DOHH2 (cell line): ENCODE measurements at regions not wholly inside any gene's neighbourhood (a gene's known extent, or its start where the extent isn't known, plus 50 kb on each side); places are given as distances from the start of the nearest gene placed in this dataset.

ENCODE experiments used
- H3F3A ChIP-seq: fragments of 200-600 bp; sonication (generic), shearing (Covaris generic); 2 replicates; pipeline ENCODE4 v1.6.0; 2016; ENCODE audit warnings: antibody characterized with exemption, mild to moderate bottlenecking; ENCODE audit not compliant: control insufficient read depth, insufficient read depth
- H3K27ac ChIP-seq: fragments of 200-600 bp; sonication (generic); 2 replicates; pipeline ENCODE4 v1.5.1; 2014; ENCODE audit warnings: low read depth, mild to moderate bottlenecking, low read length, moderate library complexity
- H3K27me3 ChIP-seq: fragments of 200-600 bp; sonication (generic); 2 replicates; pipeline ENCODE4 v1.6.1; 2014; ENCODE audit warnings: mild to moderate bottlenecking, low read length, mixed read lengths; ENCODE audit not compliant: control insufficient read depth
- H3K36me3 ChIP-seq: fragments of 200-600 bp; sonication (generic); 2 replicates; pipeline ENCODE4 v1.6.1; 2014; ENCODE audit warnings: mild to moderate bottlenecking, low read length, moderate library complexity, mixed read lengths; ENCODE audit not compliant: control insufficient read depth
- H3K4me1 ChIP-seq: fragments of 200-600 bp; sonication (generic); 2 replicates; pipeline ENCODE4 v1.6.1; 2014; ENCODE audit warnings: mild to moderate bottlenecking, low read length, mixed read lengths; ENCODE audit not compliant: control insufficient read depth
- H3K4me2 ChIP-seq: fragments of 200-600 bp; sonication (generic); 2 replicates; pipeline ENCODE4 v1.6.0; 2014; ENCODE audit warnings: mild to moderate bottlenecking, low read length, moderate library complexity
- H3K4me3 ChIP-seq: fragments of 200-600 bp; sonication (generic); 2 replicates; pipeline ENCODE4 v1.5.1; 2014; ENCODE audit warnings: mild to moderate bottlenecking, low read length, mixed read lengths
- H3K79me2 ChIP-seq: fragments of 200-600 bp; sonication (generic); 2 replicates; pipeline ENCODE4 v1.6.1; 2014; ENCODE audit warnings: mild to moderate bottlenecking, low read length, mixed read lengths; ENCODE audit not compliant: control insufficient read depth
- H3K9me2 ChIP-seq: fragments of 200-600 bp; sonication (generic); replicated peaks from 2 replicates; pipeline ENCODE4 v1.6.1; 2014; ENCODE audit warnings: mild to moderate bottlenecking, low read length, mixed read lengths; ENCODE audit not compliant: control insufficient read depth
- H3K9me3 ChIP-seq: fragments of 200-600 bp; sonication (generic); 2 replicates; pipeline ENCODE4 v1.6.1; 2014; ENCODE audit warnings: antibody characterized with exemption, low read length, mixed read lengths; ENCODE audit not compliant: control insufficient read depth, insufficient read depth
- H4K20me1 ChIP-seq: fragments of 200-600 bp; sonication (generic); 2 replicates; pipeline ENCODE4 v1.6.0; 2014; ENCODE audit warnings: low read depth, mild to moderate bottlenecking, antibody characterized with exemption, low read length, moderate library complexity; ENCODE audit not compliant: control insufficient read depth, insufficient read depth
- CTCF ChIP-seq: fragments of 200-600 bp; sonication (generic); IDR thresholded peaks from one replicate; pipeline ENCODE4 v1.5.1; 2014; ENCODE audit warnings: antibody characterized with exemption, mild to moderate bottlenecking, low read depth, low read length; ENCODE audit not compliant: poor library complexity, severe bottlenecking
- EZH2phosphoT487 ChIP-seq: fragments of 200-600 bp; sonication (generic); IDR thresholded peaks from 2 replicates; pipeline ENCODE4 v1.6.1; 2017; ENCODE audit warnings: borderline replicate concordance, mild to moderate bottlenecking, antibody characterized with exemption, low read length, moderate library complexity, mixed read lengths

GRCh38 chr5:60417500-60418181, 282.3 kb downstream of the DEPDC1B start:
- H3K4me2 ChIP-seq, result no peak overlapping the region
- no peak for TF ChIP-seq EZH2phosphoT487
- TF ChIP-seq CTCF, result no peak

DNA sequence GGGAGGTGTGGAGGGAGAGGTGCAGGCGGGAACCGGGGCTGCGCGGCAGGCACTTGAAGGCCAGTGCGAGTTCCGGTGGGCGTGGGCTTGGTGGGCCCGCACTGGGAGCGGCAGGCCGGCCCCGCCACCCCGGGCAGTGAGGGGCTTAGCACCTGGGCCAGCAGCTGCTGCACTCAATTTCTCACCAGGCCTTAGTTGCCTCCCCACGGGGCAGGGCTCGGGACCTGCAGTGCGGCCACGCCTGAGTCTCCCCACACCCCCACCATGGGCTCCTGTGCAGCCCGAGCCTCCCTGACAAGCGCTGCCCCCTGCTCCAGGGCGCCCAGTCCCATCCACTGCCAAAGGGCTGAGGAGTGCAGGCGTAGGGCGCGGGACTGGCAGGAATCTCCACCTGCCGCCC, 284.5 kb downstream of the DEPDC1B start:
- H3F3A ChIP-seq, result no peaks in the 10 kb centered on the region
- no peaks in the 10 kb centered on the region for H3K9me3 ChIP-seq
- TF ChIP-seq EZH2phosphoT487 (no peak), CTCF (no peak)
- H3K36me3 ChIP-seq, result no peaks in the 10 kb centered on the region
- H4K20me1 ChIP-seq, result no peaks in the 10 kb centered on the region
- H3K9me2 ChIP-seq, result no peaks in the 10 kb centered on the region
- no peaks in the 10 kb centered on the region for H3K79me2 ChIP-seq
- H3K4me1 ChIP-seq, result no peaks in the 10 kb centered on the region
- H3K4me3 ChIP-seq, result no peak overlapping the region
- H3K4me2 ChIP-seq, result no peak overlapping the region
- no peaks in the 10 kb centered on the region for H3K27me3 ChIP-seq
- no peak overlapping the region for H3K27ac ChIP-seq

More at GRCh38 chr5:60417500-60418181, 282.3 kb downstream of the DEPDC1B start:
- Histone ChIP-seq H3K9me2 (no peaks in the 10 kb centered on the region), H3K36me3 (no peaks in the 10 kb centered on the region), H3K27me3 (no peaks in the 10 kb centered on the region), H3K27ac (no peak overlapping the region), H3K79me2 (no peaks in the 10 kb centered on the region), H4K20me1 (no peaks in the 10 kb centered on the region), H3K9me3 (no peaks in the 10 kb centered on the region), H3K4me1 (no peaks in the 10 kb centered on the region), H3K4me3 (no peak overlapping the region), H3F3A (no peaks in the 10 kb centered on the region)

DNA sequence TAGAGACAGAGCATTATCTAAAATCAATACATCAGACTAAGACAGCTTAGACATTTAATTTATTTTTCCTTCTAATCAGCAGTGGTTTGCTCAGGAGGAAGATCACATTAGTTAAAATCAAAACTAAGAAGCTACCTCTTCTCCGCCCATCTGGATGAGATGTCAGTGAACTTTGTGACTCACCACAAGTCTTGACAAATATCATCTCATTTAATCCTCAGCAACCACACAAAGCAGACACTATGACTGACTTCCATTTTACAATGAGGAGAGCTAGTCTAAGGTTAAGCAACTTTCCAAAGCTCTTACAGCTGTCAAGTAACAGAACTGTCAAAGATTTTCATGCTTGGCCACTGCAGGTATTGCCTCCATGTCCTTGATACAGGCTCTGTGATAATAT, 289.5 kb downstream of the DEPDC1B start:
- no peaks in the 10 kb centered on the region for H3K27me3 ChIP-seq
- H3K4me3 ChIP-seq, result no peak overlapping the region
- H3K27ac ChIP-seq, result no peak overlapping the region
- no peaks in the 10 kb centered on the region for H4K20me1 ChIP-seq
- no peak for TF ChIP-seq EZH2phosphoT487
- no peak for TF ChIP-seq CTCF
- H3K9me3 ChIP-seq, result no peaks in the 10 kb centered on the region
- no peaks in the 10 kb centered on the region for H3K79me2 ChIP-seq
- H3K9me2 ChIP-seq, result no peaks in the 10 kb centered on the region
- H3K36me3 ChIP-seq, result no peaks in the 10 kb centered on the region
- no peaks in the 10 kb centered on the region for H3F3A ChIP-seq
- H3K4me2 ChIP-seq, result no peak overlapping the region
- no peaks in the 10 kb centered on the region for H3K4me1 ChIP-seq
